ENCODE measurements at regions not wholly inside any gene's neighbourhood (a gene's known extent, or its start where the extent isn't known, plus 50 kb on each side); places are given as distances from the start of the nearest gene placed in this dataset.

GRCh38 chr4:104915864-104916263, 230.8 kb upstream of the TET2 start:
- TF ChIP-seq POLR2AphosphoS5 (IDR thresholded peaks at IDR 0.05) (no peak), CTCF (IDR thresholded peaks at IDR 0.05) (no peak), EP300 (IDR thresholded peaks at IDR 0.05) (no peak)
